Stimulated activated CD8-positive, alpha-beta memory T cell treated with anti-CD3 and anti-CD28 coated beads, Interleukin-2, amount 100 ng/mL, for 48 hours (primary cell): ENCODE measurements at regions not wholly inside any gene's neighbourhood (a gene's known extent, or its start where the extent isn't known, plus 50 kb on each side); places are given as distances from the start of the nearest gene placed in this dataset.

ENCODE experiments used
- DNase-seq, 2 donors: peaks; one replicate each; pipeline ENCODE4 v3.0.0-alpha.2; 2020; ENCODE audit warnings: low read depth in 2 of 2

- DNase-seq: no peak
Observed at GRCh38 chr7:67553378-67553777, 556.7 kb downstream of the TYW1 start.

- no peak for DNase-seq
Observed at GRCh38 chr7:67554986-67555385, 558.4 kb downstream of the TYW1 start.

- DNase-seq: no peak
Observed at GRCh38 chr7:67564959-67565358, 568.3 kb downstream of the TYW1 start.

GRCh38 chr7:67566101-67566500, 569.5 kb downstream of the TYW1 start:
- no peak for DNase-seq

- no peak for DNase-seq
Observed at GRCh38 chr7:67571026-67571545, 574.5 kb downstream of the TYW1 start.

GRCh38 chr7:67573639-67574038, 577.0 kb downstream of the TYW1 start:
- DNase-seq: no peak

GRCh38 chr7:67588631-67589030, 592.0 kb downstream of the TYW1 start:
- no peak for DNase-seq

- DNase-seq: no peak
Observed at GRCh38 chr7:67589183-67589582, 592.5 kb downstream of the TYW1 start.

GRCh38 chr7:67590649-67591048, 594.0 kb downstream of the TYW1 start:
- DNase-seq: no peak

- DNase-seq: no peak
Observed at GRCh38 chr7:67593794-67594193, 597.2 kb downstream of the TYW1 start.

- DNase-seq: no peak
Observed at GRCh38 chr7:67595431-67596180, 599.0 kb downstream of the TYW1 start.

- no peak for DNase-seq
Observed at GRCh38 chr7:67597161-67597560, 600.5 kb downstream of the TYW1 start.

GRCh38 chr7:67598469-67598868, 601.8 kb downstream of the TYW1 start:
- no peak for DNase-seq

- DNase-seq: no peak
Observed at GRCh38 chr7:67599331-67600062, 602.9 kb downstream of the TYW1 start.

- no peak for DNase-seq
Observed at GRCh38 chr7:67602246-67602887, 605.7 kb downstream of the TYW1 start.

GRCh38 chr7:67604461-67605386, 608.1 kb downstream of the TYW1 start:
- no peak for DNase-seq

GRCh38 chr7:67608806-67609205, 612.2 kb downstream of the TYW1 start:
- DNase-seq: no peak

- no peak for DNase-seq
Observed at GRCh38 chr7:67610897-67611296, 614.3 kb downstream of the TYW1 start.

GRCh38 chr7:67614843-67615242, 618.2 kb downstream of the TYW1 start:
- no peak for DNase-seq

GRCh38 chr7:67616517-67616916, 619.9 kb downstream of the TYW1 start:
- DNase-seq: no peak

- DNase-seq: no peak
Observed at GRCh38 chr7:67618556-67619162, 622.0 kb downstream of the TYW1 start.
